Rectal smooth muscle tissue (tissue), 1 donor: ENCODE measurements at regions not wholly inside any gene's neighbourhood (a gene's known extent, or its start where the extent isn't known, plus 50 kb on each side); places are given as distances from the start of the nearest gene placed in this dataset.
"Not testable (repeated sequence)": the region's sequence is repeated elsewhere in the genome, so short reads cannot be mapped to it uniquely, and the experiment has no call there.

Experiments used
- H3K27ac ChIP-seq: one replicate; pipeline ENCODE4 v1.7.0; 2013; ENCODE audit warnings: low read depth, low read length, inconsistent platforms
- H3K27me3 ChIP-seq: one replicate; pipeline ENCODE4 v1.7.0; 2013; ENCODE audit warnings: low read length; ENCODE audit not compliant: control insufficient read depth, insufficient read depth
- H3K36me3 ChIP-seq: one replicate; pipeline ENCODE4 v1.7.0; 2013; ENCODE audit warnings: low read length; ENCODE audit not compliant: control insufficient read depth, insufficient read depth
- H3K4me1 ChIP-seq: one replicate; pipeline ENCODE4 v1.7.0; 2013; ENCODE audit warnings: low read length; ENCODE audit not compliant: control insufficient read depth, insufficient read depth
- H3K4me3 ChIP-seq: one replicate; pipeline ENCODE4 v1.7.0; 2013; ENCODE audit warnings: low read length
- H3K9ac ChIP-seq: one replicate; pipeline ENCODE4 v1.7.0; 2013; ENCODE audit warnings: low read length

GRCh38 chr1:83481284-83481683, 517.6 kb downstream of the TTLL7 start:
- H3K36me3 ChIP-seq, H3K27me3 ChIP-seq, H3K9ac ChIP-seq, H3K4me3 ChIP-seq, H3K27ac ChIP-seq, H3K4me1 ChIP-seq: not testable (repeated sequence)

DNA sequence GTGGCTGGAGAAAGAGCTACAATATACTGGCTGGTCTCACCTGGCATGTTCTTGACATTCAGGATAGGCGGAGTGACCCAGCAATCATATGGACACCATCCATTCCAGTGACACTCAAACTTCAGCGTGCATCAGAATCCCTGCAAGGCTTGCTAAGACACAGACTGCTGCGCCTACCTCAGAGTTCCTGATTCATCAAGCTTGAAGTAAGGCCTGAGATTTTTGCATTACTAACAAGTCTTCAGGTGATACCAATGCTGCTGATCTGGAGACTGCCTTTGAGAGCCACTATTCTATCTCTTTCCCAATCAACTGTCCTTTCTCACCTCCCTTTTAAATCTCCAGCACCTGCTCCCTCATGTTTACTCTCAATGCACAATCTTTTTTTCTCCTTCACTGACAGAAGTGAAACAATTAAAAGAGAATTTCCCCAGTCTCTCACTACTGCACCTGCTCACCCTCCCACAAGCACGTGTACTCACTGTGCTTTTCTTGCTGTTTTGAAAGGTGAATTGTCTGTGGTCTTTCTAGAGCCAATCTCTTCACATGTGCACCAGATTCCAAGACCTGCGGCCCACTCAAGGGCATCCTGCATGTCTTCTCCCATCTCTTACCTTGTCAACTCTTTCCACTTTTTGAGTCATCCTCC, 519.2 kb downstream of the TTLL7 start:
- H3K4me1 ChIP-seq, H3K9ac ChIP-seq, H3K4me3 ChIP-seq, H3K27me3 ChIP-seq, H3K36me3 ChIP-seq, H3K27ac ChIP-seq: not testable (repeated sequence)

DNA sequence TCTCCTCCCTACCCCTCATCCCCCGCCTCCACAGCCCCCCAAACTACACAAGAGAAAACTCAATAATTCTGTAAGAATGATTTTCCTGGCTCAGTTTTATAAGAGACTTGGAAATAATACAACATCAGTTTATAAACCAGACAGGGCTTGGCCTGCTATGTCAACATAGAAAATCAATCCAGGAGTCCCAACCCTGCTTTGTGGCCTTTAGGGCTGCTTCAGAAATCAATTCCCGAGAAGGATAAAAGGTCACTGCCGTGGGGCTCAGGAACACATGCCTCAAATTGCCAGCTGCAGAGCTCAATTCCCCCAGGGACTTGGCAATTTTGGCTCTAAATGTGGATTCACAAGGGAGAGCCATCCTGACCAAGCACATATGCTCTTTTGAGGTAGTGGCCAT, 520.8 kb downstream of the TTLL7 start:
- not testable (repeated sequence) for H3K4me1 ChIP-seq, H3K36me3 ChIP-seq, H3K4me3 ChIP-seq, H3K9ac ChIP-seq, H3K27me3 ChIP-seq, H3K27ac ChIP-seq

DNA sequence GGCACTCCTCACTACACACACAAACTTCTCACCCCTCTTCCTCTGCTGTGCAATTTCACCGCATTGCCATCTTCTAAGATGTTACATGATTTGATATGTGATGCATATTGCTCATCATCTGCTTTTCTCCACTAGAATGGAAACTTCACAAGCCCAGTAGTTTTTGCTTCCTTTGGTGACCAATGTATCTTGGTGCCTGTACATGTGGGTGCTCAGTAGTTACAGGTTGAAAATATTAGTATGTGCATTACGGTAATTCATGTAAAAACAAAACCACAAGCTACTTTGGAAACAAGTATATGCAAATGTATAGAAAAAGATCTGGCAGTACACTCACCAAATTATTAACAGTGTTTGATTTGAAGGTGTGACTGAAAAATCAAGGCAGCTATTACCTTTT, 522.4 kb downstream of the TTLL7 start:
- not testable (repeated sequence) for H3K4me1 ChIP-seq, H3K27ac ChIP-seq, H3K9ac ChIP-seq

DNA sequence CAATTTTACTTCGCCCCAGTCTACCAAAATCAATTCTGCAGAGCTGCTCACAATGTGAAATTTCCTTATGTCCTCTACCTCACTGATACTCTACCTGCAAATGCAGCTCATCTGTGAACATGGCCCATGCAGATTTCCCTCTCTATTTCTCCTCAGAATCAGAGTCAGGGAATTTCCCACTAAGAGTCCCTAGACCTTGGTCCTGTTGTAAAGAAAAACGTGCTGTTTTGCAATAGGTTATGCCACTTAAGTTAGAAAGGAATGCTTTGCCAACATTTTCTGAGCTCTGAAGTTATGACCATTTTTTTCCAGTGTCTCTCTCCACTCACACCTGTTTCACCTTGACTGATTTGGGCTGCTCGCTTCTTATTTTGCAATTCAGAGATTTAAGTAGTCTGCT, 524.0 kb downstream of the TTLL7 start:
- H3K9ac ChIP-seq, H3K4me3 ChIP-seq, H3K27me3 ChIP-seq, H3K4me1 ChIP-seq, H3K27ac ChIP-seq, H3K36me3 ChIP-seq: not testable (repeated sequence)

More for the DNA sequence above, 522.4 kb downstream of the TTLL7 start:
- H3K4me3 ChIP-seq, H3K36me3 ChIP-seq, H3K27me3 ChIP-seq: not testable (repeated sequence)

- not testable (repeated sequence) for H3K4me1 ChIP-seq, H3K27ac ChIP-seq, H3K9ac ChIP-seq, H3K36me3 ChIP-seq, H3K27me3 ChIP-seq, H3K4me3 ChIP-seq
These were observed 524.9 kb downstream of the TTLL7 start for GRCh38 chr1:83473986-83474385.

GRCh38 chr1:83472066-83472465, 526.9 kb downstream of the TTLL7 start:
- not testable (repeated sequence) for H3K27ac ChIP-seq, H3K27me3 ChIP-seq, H3K4me3 ChIP-seq, H3K4me1 ChIP-seq, H3K36me3 ChIP-seq, H3K9ac ChIP-seq

- H3K27me3 ChIP-seq, H3K9ac ChIP-seq, H3K4me1 ChIP-seq: not testable (repeated sequence)
These were observed 527.7 kb downstream of the TTLL7 start for GRCh38 chr1:83471272-83471671.

DNA sequence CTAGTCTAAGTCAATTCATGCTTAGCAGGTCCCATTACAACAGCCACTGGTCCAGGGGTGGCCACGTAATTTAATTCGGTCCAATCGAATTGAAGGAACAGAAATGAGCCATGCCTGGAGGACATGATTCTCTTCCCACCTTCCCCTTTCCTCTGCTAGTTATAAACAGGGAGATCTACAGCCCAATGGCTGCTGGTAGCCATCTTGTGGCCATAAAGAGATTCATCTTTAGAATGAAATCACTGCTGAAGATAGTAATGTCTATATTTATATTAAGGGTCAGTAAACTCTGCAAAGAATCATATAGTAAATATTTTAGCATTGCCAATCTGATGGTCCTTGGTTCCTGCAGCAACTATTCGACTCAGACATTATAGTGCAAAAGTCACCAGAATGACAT, 530.6 kb downstream of the TTLL7 start:
- H3K27me3 ChIP-seq, H3K9ac ChIP-seq, H3K27ac ChIP-seq, H3K36me3 ChIP-seq, H3K4me3 ChIP-seq, H3K4me1 ChIP-seq: not testable (repeated sequence)

More at GRCh38 chr1:83471272-83471671, 527.7 kb downstream of the TTLL7 start:
- H3K36me3 ChIP-seq, H3K27ac ChIP-seq, H3K4me3 ChIP-seq: not testable (repeated sequence)

DNA sequence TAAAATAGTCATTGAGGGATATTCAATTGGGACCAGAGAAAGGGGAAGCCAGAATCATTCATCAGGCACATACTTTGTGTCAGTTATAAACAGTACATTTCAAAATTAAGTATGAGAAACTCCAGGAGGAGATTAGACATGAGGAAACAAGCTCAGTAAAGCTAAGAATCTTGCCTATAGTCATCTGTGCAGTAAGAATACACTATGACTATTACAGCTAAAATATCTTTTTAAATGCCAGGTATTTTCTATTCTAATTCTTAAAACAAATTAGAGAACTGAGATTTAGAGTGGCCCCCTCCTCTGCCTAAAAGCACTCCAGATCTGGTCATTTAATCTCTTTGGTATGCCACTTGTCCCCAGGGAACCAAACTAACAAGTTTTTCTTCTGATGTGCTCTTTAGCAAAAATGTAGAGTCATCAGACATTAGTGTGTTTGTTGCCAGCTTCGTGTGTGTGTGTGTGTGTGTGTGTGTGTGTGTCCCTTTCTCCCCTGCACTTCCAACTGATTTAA, 541.1 kb downstream of the TTLL7 start:
- not testable (repeated sequence) for H3K27ac ChIP-seq, H3K27me3 ChIP-seq, H3K36me3 ChIP-seq, H3K4me3 ChIP-seq, H3K4me1 ChIP-seq, H3K9ac ChIP-seq

- H3K9ac ChIP-seq, H3K36me3 ChIP-seq, H3K27me3 ChIP-seq, H3K4me1 ChIP-seq, H3K27ac ChIP-seq, H3K4me3 ChIP-seq: not testable (repeated sequence)
These were observed 541.7 kb downstream of the TTLL7 start for GRCh38 chr1:83457281-83457680.

DNA sequence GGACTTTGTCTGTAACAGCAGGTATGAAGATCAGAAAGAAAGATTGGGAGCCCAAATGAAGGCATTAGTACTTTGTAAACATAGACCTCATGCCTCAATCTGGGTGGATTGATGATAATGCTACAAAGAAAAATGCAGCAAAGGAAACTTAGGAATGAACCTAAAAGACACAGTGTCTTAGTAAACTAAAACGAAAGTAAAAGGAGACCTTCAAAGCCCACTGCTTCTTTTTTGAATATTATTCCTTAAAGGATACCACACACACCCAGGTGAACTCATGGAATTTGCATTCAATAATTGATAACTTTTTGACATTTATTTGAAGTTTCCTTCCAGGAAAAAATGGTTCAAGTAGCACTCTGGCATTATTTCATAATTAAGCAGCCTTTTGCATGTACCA, 543.2 kb downstream of the TTLL7 start:
- H3K36me3 ChIP-seq, H3K4me1 ChIP-seq, H3K4me3 ChIP-seq, H3K27ac ChIP-seq, H3K9ac ChIP-seq, H3K27me3 ChIP-seq: not testable (repeated sequence)

GRCh38 chr1:83445873-83446272, 553.1 kb downstream of the TTLL7 start:
- not testable (repeated sequence) for H3K36me3 ChIP-seq, H3K4me1 ChIP-seq, H3K4me3 ChIP-seq, H3K27me3 ChIP-seq, H3K27ac ChIP-seq, H3K9ac ChIP-seq
